GM12865 (cell line): ENCODE measurements at regions not wholly inside any gene's neighbourhood (a gene's known extent, or its start where the extent isn't known, plus 50 kb on each side); places are given as distances from the start of the nearest gene placed in this dataset.

ENCODE experiments used
- DNase-seq: peaks from one replicate; pipeline ENCODE4 v3.0.0; 2010; ENCODE audit warnings: low read depth
- H3K4me3 ChIP-seq: 2 replicates; pipeline ENCODE4 v1.5.1; 2011; ENCODE audit warnings: mild to moderate bottlenecking, low read depth, low read length, control low read depth
- TF ChIP-seq, protein P1 (sequence below): IDR thresholded peaks from 2 replicates; pipeline ENCODE4 v1.5.1; 2011; ENCODE audit warnings: low read length, control low read depth, low read depth, inconsistent platforms; ENCODE audit not compliant: insufficient read depth; ENCODE audit errors: missing control alignments

DNA sequence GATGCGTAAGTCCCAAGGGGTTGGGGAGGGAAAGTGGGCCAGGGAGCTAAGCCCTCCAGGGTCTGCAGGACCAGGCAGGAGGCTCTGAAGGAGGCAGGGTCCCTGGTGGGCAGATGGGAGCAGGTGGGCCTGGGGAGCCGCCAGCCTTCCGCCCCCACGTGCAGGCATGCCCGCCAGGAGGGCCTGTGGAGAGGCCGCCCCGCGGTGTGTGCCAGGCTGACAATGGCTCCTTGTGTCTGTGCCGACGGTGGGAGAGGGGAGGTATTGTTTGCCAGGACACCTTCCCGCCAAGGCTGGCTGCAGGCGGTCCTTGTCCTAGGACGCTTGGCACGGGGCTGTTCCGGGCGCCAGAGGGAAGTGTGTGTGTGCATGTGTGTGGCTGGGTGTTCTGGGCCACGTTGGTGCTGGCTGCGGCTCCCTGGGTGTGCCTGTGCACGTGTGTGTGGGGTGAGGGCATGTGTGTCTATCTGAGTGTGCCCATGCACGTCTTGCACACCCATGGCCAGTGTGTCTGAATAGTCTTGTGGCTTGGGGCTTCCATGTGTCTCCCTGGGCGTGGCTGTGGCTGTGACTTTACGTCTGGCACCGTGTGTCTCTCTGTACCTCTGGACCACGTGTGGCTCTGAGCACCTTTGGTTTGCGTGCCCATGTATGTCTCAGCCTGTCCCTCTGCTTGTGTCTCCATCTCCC, 153.0 kb downstream of the CEBPB start:
- DNase-seq, result no peak
- H3K4me3 ChIP-seq, result no peak overlapping the region
- TF ChIP-seq, protein P1, sequence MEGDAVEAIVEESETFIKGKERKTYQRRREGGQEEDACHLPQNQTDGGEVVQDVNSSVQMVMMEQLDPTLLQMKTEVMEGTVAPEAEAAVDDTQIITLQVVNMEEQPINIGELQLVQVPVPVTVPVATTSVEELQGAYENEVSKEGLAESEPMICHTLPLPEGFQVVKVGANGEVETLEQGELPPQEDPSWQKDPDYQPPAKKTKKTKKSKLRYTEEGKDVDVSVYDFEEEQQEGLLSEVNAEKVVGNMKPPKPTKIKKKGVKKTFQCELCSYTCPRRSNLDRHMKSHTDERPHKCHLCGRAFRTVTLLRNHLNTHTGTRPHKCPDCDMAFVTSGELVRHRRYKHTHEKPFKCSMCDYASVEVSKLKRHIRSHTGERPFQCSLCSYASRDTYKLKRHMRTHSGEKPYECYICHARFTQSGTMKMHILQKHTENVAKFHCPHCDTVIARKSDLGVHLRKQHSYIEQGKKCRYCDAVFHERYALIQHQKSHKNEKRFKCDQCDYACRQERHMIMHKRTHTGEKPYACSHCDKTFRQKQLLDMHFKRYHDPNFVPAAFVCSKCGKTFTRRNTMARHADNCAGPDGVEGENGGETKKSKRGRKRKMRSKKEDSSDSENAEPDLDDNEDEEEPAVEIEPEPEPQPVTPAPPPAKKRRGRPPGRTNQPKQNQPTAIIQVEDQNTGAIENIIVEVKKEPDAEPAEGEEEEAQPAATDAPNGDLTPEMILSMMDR, result no peak

DNA sequence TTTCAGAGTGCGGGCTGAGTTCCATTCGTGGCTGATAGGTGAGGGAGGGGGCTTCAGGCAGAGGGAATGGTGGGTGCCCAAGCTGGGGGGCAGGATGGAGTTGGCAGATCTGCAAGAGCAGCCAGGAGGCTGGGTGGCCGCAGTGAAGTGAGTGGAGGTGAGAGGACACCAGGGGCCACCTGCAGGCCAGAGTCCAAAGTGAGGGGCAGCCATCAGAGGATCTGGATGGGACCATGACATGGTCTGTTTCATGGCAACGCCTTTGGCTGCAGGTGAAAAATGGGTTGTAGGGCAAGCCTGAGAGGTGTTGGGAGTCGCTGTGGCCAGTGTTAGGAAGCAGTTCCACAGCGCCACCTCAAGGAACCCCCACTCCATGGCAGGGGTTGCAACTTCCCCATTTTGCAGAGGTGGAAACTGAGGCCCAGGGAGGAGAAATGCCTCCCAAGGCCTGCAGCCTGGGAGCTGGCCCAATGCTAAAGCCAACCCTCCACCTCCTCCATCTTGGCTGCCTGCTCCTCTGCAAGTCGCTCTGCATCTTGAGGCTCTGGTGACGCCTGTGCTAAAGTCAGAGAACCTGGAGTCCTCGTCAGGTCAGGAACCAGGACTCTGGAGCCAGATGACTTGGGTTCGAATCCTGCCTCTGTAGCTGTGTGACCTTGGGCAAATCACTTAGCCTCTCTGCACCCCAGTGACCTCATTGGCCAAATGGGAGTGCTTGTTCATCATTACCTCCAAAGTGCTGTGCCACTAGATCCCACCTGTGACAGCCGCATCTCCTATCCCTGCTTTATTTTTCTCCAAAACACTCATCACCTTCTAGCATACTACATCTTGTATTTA, 153.8 kb downstream of the CEBPB start:
- H3K4me3 ChIP-seq, result no peak overlapping the region
- TF ChIP-seq, protein P1, result peak; percentile 27
- DNase-seq, result peak; percentile 15

DNA sequence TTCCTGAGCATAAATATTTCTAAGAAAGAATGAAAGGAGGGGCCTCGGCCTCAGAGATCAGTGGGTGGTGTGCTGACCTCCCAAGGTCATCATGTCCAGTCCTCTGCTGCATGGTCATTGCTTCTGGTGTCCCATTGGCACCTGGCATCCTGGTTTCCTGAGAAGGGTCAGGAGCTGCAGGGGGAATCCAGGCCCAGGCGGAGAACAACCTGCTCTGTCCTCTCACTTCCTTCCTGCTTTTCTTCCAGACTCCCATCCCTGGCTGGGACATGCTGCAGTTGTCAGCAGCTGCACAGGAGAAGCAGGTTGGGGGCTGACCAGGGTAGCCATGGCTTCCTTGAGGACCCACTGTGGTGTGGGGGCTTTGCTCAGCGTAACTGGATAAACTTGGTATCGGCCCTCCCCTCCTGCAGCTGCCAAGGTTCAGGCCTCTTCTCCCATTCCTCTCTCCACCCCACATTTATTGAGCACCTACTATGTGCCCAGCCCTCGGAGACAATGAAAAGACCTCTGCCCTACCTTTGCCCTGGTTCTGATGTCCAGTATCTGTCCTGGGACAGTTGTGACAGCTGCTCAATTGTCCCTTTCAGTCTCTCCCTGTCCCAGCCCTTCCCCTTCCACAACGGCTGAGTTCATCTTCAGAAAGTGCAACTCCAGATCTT, 155.2 kb downstream of the CEBPB start:
- no peak for DNase-seq
- H3K4me3 ChIP-seq, result no peak overlapping the region
- TF ChIP-seq, protein P1, result no peak

DNA sequence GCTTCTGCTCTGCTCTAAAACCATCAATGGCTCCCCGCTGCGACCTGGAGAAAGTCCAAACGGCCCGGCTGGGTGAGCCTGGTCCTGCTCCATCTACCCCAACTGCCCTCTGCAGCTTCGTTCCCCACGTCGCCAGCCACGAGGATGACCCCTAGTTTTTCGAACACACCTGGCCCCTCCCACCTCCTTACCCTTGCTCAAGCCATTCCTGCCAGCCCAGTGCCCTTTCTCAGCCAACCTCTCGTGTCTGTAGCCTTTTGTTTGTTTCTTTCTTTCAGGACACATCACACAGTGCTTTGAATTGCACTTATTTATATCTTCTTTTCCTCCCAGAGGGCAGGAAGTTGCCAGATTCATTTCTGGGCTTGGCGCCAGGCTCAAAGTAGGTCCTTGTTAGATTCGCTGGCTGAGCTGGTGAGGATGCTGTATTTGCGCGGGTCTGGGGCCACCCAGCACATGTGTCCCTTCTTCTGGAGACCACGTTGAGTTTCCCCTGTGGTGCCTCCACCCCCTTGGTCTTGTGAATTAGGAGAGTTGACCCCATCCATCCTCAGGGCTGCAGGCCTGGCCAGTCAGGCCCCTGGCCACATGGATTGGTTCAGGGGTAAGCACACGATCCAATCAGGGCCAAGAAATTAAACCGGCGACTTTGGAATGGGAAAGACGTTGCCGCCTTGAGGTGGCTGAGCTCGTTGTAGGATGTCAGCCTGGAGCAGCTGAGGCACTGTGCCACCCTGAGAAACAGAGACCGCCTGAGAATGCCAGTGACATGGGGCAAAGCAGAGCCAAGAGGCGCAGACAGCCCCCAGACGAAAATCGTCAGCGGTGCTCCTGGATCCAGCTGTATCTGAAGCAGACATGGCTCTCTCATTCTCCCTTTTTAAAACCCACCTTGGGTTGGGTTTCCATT, 156.0 kb downstream of the CEBPB start:
- TF ChIP-seq, protein P1, result no peak
- no peak for DNase-seq
- H3K4me3 ChIP-seq, result no peak overlapping the region

DNA sequence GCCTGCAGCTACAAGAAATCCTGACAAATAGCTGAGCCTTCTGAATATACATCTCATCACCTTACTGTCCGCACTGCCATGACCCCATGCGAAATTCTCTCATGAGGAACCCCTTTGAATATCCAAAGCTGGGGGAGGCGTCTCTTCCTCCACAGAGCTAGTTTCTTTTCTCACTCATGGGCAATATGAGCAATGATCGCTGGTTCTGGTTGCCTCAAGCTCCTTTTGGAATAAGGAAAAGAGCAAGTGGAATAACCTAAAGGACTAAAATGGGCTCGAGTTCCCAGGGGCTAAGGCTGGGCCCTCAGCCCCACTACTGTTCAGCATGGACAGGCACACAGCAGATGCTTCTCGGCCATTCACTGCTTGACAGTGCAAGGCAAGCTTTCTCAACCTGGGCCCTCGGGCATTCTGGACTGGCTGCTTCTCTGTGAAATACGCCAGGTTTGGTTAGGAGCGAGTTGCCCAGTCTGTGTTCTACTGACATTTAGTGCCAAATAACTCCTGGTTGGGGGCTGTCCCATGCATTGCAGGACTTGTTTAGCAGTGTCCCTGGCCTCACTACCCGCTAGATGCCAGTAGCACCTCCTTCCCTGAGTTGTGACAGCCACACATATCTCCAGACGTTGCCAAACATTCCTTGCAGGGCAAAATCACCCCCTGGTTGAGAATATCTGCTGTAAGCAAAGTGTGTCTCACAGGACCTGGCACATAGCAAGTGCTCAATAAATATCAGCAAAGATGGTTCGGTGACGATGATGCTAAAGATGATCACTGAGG, 156.8 kb downstream of the CEBPB start:
- DNase-seq, result no peak
- H3K4me3 ChIP-seq, result no peak overlapping the region
- TF ChIP-seq, protein P1, result no peak
